Keratinocyte (primary cell): ENCODE measurements at regions not wholly inside any gene's neighbourhood (a gene's known extent, or its start where the extent isn't known, plus 50 kb on each side); places are given as distances from the start of the nearest gene placed in this dataset.

ENCODE experiments used
- DNase-seq: peaks from one replicate; pipeline ENCODE4 v3.0.0-alpha.2; 2011; ENCODE audit warnings: low read depth, missing footprints, low spot score
- FAIRE-seq: peaks from 2 replicates; lab custom pipeline; 2011; peaks lifted over from hg19 to GRCh38; lab: Jason Lieb, UNC
- H2AFZ ChIP-seq: 2 replicates; pipeline ENCODE4 v1.6.0; 2012; ENCODE audit warnings: low read length, control low read depth, inconsistent platforms; ENCODE audit not compliant: control insufficient read depth
- H3K27ac ChIP-seq: 2 replicates; pipeline ENCODE4 v1.5.1; 2011; ENCODE audit warnings: low read length; ENCODE audit not compliant: control insufficient read depth, insufficient read depth
- H3K27me3 ChIP-seq: 3 replicates; pipeline ENCODE4 v1.6.0; 2011; ENCODE audit warnings: low read length; ENCODE audit not compliant: control insufficient read depth, insufficient read depth; ENCODE audit errors: extremely low read depth
- H3K36me3 ChIP-seq, 2 experiments: 2 replicates in 1 of 2; 3 replicates in 1 of 2; pipeline ENCODE4 v1.5.1; 2011; ENCODE audit warnings: low read length in 2 of 2, mild to moderate bottlenecking in 1 of 2; ENCODE audit not compliant: control insufficient read depth in 2 of 2, insufficient read depth in 2 of 2; ENCODE audit errors: extremely low read depth in 1 of 2
- H3K4me1 ChIP-seq: 3 replicates; pipeline ENCODE4 v1.5.1; 2011; ENCODE audit warnings: low read length; ENCODE audit not compliant: control insufficient read depth, insufficient read depth; ENCODE audit errors: extremely low read depth
- H3K4me2 ChIP-seq: 3 replicates; pipeline ENCODE4 v1.6.0; 2011; ENCODE audit warnings: low read depth, low read length; ENCODE audit not compliant: control insufficient read depth, insufficient read depth; ENCODE audit errors: extremely low read depth
- H3K4me3 ChIP-seq, 3 experiments: fragments of 200-600 bp in 1 of 3; sonication (generic) in 1 of 3; 2 replicates in 2 of 3; 3 replicates in 1 of 3; pipeline ENCODE4 v1.5.1; 2011 to 2016; ENCODE audit warnings: low read length in 3 of 3, mild to moderate bottlenecking in 3 of 3, control low read depth in 2 of 3, inconsistent platforms in 1 of 3, low read depth in 1 of 3, mixed read lengths in 1 of 3, mixed run types in 1 of 3, moderate library complexity in 1 of 3; ENCODE audit not compliant: control insufficient read depth in 2 of 3, insufficient read depth in 2 of 3; ENCODE audit errors: extremely low read depth in 1 of 3
- H3K79me2 ChIP-seq: 2 replicates; pipeline ENCODE4 v1.6.0; 2012; ENCODE audit warnings: low read length; ENCODE audit not compliant: control insufficient read depth, insufficient read depth
- H3K9ac ChIP-seq: 3 replicates; pipeline ENCODE4 v1.6.0; 2011; ENCODE audit warnings: low read length; ENCODE audit not compliant: control insufficient read depth, insufficient read depth; ENCODE audit errors: extremely low read depth
- H3K9me1 ChIP-seq: 3 replicates; pipeline ENCODE4 v1.6.0; 2011; ENCODE audit warnings: low read length; ENCODE audit not compliant: control insufficient read depth, insufficient read depth; ENCODE audit errors: extremely low read depth
- H3K9me3 ChIP-seq: 2 replicates; pipeline ENCODE4 v1.5.1; 2012; ENCODE audit warnings: low read depth, low read length; ENCODE audit not compliant: control insufficient read depth
- H4K20me1 ChIP-seq: 3 replicates; pipeline ENCODE4 v1.6.0; 2011; ENCODE audit warnings: low read length; ENCODE audit not compliant: control insufficient read depth, insufficient read depth; ENCODE audit errors: extremely low read depth
- EZH2 ChIP-seq: IDR thresholded peaks from one replicate; pipeline ENCODE4 v1.6.1; 2012; ENCODE audit warnings: inconsistent platforms, mild to moderate bottlenecking, low read length, moderate library complexity
- dilution Hi-C: fragments of 300-500 bp; cut with MboI; formaldehyde crosslinking; loops from one replicate; pipeline ENCODE4 v1.7.0; 2020; ENCODE audit warnings: low sequenced_read_pairs; ENCODE audit not compliant: extremely low pct_ligation_motif_present
- TF ChIP-seq, protein P1 (sequence below), 3 experiments: IDR thresholded peaks in 1 of 3; conservative IDR thresholded peaks in 1 of 3; optimal IDR thresholded peaks in 1 of 3; 2 replicates in 2 of 3; 3 replicates in 1 of 3; pipeline versions ENCODE3 to v1.5.1; 2011; ENCODE audit warnings: low read length in 3 of 3, mild to moderate bottlenecking in 3 of 3, moderate library complexity in 2 of 3, control low read depth in 1 of 3, inconsistent platforms in 1 of 3; ENCODE audit not compliant: insufficient read depth in 2 of 3; ENCODE audit errors: extremely low read depth in 1 of 3

DNA sequence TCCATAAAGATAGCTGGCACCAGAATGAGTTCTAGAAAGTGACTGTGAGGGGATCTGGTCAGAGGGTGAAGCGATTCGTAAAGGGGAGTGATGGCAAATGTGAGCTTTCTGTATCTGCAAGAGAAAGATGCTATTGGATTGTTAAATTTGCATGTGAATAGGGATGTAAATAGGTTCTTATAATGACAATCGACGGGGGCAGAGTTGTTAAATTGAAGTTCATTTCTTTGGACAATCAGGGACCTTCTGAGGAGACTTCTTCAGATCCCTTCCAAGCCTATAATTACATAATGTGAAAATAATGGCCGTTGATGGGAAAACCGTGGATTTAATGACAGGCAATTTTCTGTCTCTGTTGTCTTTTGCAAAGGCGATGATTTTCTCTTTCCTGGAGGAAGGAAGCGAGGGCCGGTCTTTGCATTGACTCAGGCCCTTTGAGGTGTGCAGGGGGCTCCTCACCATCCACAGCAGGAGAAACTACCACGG is 52.2 kb upstream of the TMEM18 start:
- no peaks in the 10 kb centered on the region for H3K36me3 ChIP-seq
- H3K4me2 ChIP-seq, result no peak overlapping the region
- no peak overlapping the region for H3K27ac ChIP-seq
- H2AFZ ChIP-seq, result no peak overlapping the region
- no peak for FAIRE-seq
- no peaks in the 10 kb centered on the region for H3K79me2 ChIP-seq
- H3K27me3 ChIP-seq, result no peaks in the 10 kb centered on the region
- no peaks in the 10 kb centered on the region for H4K20me1 ChIP-seq
- no peaks in the 10 kb centered on the region for H3K9me3 ChIP-seq
- H3K9me1 ChIP-seq, result no peaks in the 10 kb centered on the region
- no peak for DNase-seq
- no peaks in the 10 kb centered on the region for H3K4me1 ChIP-seq
- dilution Hi-C loops, result no loop called here
- H3K4me3 ChIP-seq, result no peak overlapping the region
- TF ChIP-seq, protein P1, sequence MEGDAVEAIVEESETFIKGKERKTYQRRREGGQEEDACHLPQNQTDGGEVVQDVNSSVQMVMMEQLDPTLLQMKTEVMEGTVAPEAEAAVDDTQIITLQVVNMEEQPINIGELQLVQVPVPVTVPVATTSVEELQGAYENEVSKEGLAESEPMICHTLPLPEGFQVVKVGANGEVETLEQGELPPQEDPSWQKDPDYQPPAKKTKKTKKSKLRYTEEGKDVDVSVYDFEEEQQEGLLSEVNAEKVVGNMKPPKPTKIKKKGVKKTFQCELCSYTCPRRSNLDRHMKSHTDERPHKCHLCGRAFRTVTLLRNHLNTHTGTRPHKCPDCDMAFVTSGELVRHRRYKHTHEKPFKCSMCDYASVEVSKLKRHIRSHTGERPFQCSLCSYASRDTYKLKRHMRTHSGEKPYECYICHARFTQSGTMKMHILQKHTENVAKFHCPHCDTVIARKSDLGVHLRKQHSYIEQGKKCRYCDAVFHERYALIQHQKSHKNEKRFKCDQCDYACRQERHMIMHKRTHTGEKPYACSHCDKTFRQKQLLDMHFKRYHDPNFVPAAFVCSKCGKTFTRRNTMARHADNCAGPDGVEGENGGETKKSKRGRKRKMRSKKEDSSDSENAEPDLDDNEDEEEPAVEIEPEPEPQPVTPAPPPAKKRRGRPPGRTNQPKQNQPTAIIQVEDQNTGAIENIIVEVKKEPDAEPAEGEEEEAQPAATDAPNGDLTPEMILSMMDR (optimal IDR thresholded peaks at IDR 0.05 in 1 of 3, IDR thresholded peaks at IDR 0.05 in 1 of 3, conservative IDR thresholded peaks at IDR 0.05 in 1 of 3; ENCODE audit: extremely low read depth in 1 of 3, insufficient read depth in 2 of 3, low read length in 3 of 3), result no peak
- TF ChIP-seq EZH2, result no peak
- no peak overlapping the region for H3K9ac ChIP-seq

DNA sequence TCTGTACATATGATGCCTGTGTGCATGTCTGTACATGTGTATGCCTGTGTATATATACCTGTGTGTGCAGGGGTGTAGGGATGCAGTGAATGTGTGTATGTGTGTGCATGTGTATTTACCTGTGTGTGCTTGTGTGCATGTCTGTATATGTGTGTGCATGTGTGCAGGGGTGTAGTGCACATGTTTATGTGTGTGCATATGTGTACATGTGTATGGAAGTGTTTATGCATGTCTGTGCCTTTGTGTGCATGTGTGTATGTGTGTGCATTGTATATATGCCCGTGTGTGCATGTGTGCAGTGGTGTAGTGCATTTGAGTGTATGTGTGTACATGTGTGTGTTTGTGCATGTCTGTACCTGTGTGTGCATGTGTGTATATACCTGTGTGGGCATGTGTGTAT is 51.0 kb upstream of the TMEM18 start:
- Histone ChIP-seq H3K27ac (no peak overlapping the region), H2AFZ (no peak overlapping the region), H3K9me1 (no peaks in the 10 kb centered on the region), H4K20me1 (no peaks in the 10 kb centered on the region), H3K27me3 (no peaks in the 10 kb centered on the region), H3K36me3 (no peaks in the 10 kb centered on the region), H3K4me1 (no peaks in the 10 kb centered on the region), H3K9me3 (no peaks in the 10 kb centered on the region), H3K79me2 (no peaks in the 10 kb centered on the region), H3K4me3 (no peak overlapping the region), H3K4me2 (no peak overlapping the region), H3K9ac (no peak overlapping the region)
- no peak for FAIRE-seq
- TF ChIP-seq EZH2, result no peak
- TF ChIP-seq, protein P1 (optimal IDR thresholded peaks at IDR 0.05 in 1 of 3, IDR thresholded peaks at IDR 0.05 in 1 of 3, conservative IDR thresholded peaks at IDR 0.05 in 1 of 3; ENCODE audit: extremely low read depth in 1 of 3, insufficient read depth in 2 of 3, low read length in 3 of 3), result no peak
- no peak for DNase-seq
- dilution Hi-C loops, result no loop called here
